Ishikawa (cell line): ENCODE measurements at regions not wholly inside any gene's neighbourhood (a gene's known extent, or its start where the extent isn't known, plus 50 kb on each side); places are given as distances from the start of the nearest gene placed in this dataset.

Experiments
- CEBPB ChIP-seq: IDR thresholded peaks from 2 replicates; pipeline ENCODE4 v1.6.1; 2012
- CREB1 ChIP-seq: IDR thresholded peaks from 2 replicates; pipeline ENCODE4 v1.6.1; 2012; ENCODE audit warnings: low read depth
- EGR1 ChIP-seq: IDR thresholded peaks from 2 replicates; pipeline ENCODE4 v1.6.1; 2012
- EP300 ChIP-seq: IDR thresholded peaks from 2 replicates; pipeline ENCODE4 v1.6.1; 2012; ENCODE audit warnings: borderline replicate concordance
- FOXM1 ChIP-seq: IDR thresholded peaks from 2 replicates; pipeline ENCODE4 v1.6.1; 2012; ENCODE audit warnings: low read depth, borderline replicate concordance
- MAX ChIP-seq: IDR thresholded peaks from 2 replicates; pipeline ENCODE4 v1.6.1; 2012
- NFIC ChIP-seq: IDR thresholded peaks from 2 replicates; pipeline ENCODE4 v1.6.1; 2012
- RAD21 ChIP-seq: IDR thresholded peaks from 2 replicates; pipeline ENCODE4 v1.6.1; 2012; ENCODE audit warnings: low read depth
- REST ChIP-seq: IDR thresholded peaks from 2 replicates; pipeline ENCODE4 v1.6.1; 2012; ENCODE audit warnings: low read depth, mild to moderate bottlenecking
- TAF1 ChIP-seq: IDR thresholded peaks from 2 replicates; pipeline ENCODE4 v1.6.1; 2012; ENCODE audit warnings: low read depth, mild to moderate bottlenecking
- TCF12 ChIP-seq: IDR thresholded peaks from 2 replicates; pipeline ENCODE4 v1.6.1; 2012; ENCODE audit warnings: low read depth
- TEAD4 ChIP-seq: IDR thresholded peaks from 2 replicates; pipeline ENCODE4 v1.6.1; 2012
- USF1 ChIP-seq: IDR thresholded peaks from 2 replicates; pipeline ENCODE4 v1.6.1; 2012
- YY1 ChIP-seq: IDR thresholded peaks from 2 replicates; pipeline ENCODE4 v1.6.1; 2012; ENCODE audit warnings: low read depth
- ZBTB7A ChIP-seq: IDR thresholded peaks from 2 replicates; pipeline ENCODE4 v1.6.1; 2012; ENCODE audit warnings: low read depth

GRCh38 chr16:13438064-13438463, 481.9 kb upstream of the ERCC4 start:
- no peak for TF ChIP-seq CEBPB
- TF ChIP-seq EP300, result no peak
- TF ChIP-seq REST, result no peak
- TF ChIP-seq FOXM1, result no peak
- no peak for TF ChIP-seq EGR1
- no peak for TF ChIP-seq TAF1
- no peak for TF ChIP-seq USF1
- TF ChIP-seq TEAD4, result no peak
- no peak for TF ChIP-seq ZBTB7A
- TF ChIP-seq RAD21, result no peak
- no peak for TF ChIP-seq MAX
- TF ChIP-seq NFIC, result no peak
- no peak for TF ChIP-seq CREB1
- TF ChIP-seq YY1, result no peak
- no peak for TF ChIP-seq TCF12

- TF ChIP-seq CREB1 (no peak), REST (no peak), YY1 (no peak), USF1 (no peak), TEAD4 (no peak), EP300 (no peak), TAF1 (no peak), MAX (no peak), ZBTB7A (no peak), TCF12 (no peak), FOXM1 (no peak), NFIC (no peak), EGR1 (no peak), CEBPB (no peak), RAD21 (no peak)
These were observed 480.2 kb upstream of the ERCC4 start for GRCh38 chr16:13439766-13440165.

GRCh38 chr16:13441675-13442074, 478.3 kb upstream of the ERCC4 start:
- TF ChIP-seq CEBPB, result no peak
- no peak for TF ChIP-seq TEAD4
- no peak for TF ChIP-seq NFIC
- no peak for TF ChIP-seq ZBTB7A
- no peak for TF ChIP-seq TAF1
- no peak for TF ChIP-seq MAX
- no peak for TF ChIP-seq EGR1
- no peak for TF ChIP-seq EP300
- no peak for TF ChIP-seq USF1
- no peak for TF ChIP-seq CREB1
- TF ChIP-seq REST, result no peak
- TF ChIP-seq TCF12, result no peak
- no peak for TF ChIP-seq YY1
- no peak for TF ChIP-seq FOXM1
- no peak for TF ChIP-seq RAD21

- no peak for TF ChIP-seq MAX
- TF ChIP-seq USF1, result no peak
- no peak for TF ChIP-seq FOXM1
- no peak for TF ChIP-seq TEAD4
- TF ChIP-seq NFIC, result no peak
- TF ChIP-seq YY1, result no peak
- no peak for TF ChIP-seq EGR1
- no peak for TF ChIP-seq TAF1
- no peak for TF ChIP-seq REST
- no peak for TF ChIP-seq ZBTB7A
- TF ChIP-seq EP300, result no peak
- TF ChIP-seq CREB1, result no peak
- no peak for TF ChIP-seq RAD21
- no peak for TF ChIP-seq TCF12
These were observed 471.6 kb upstream of the ERCC4 start for GRCh38 chr16:13448346-13448745.
